ENCODE measurements at regions not wholly inside any gene's neighbourhood (a gene's known extent, or its start where the extent isn't known, plus 50 kb on each side); places are given as distances from the start of the nearest gene placed in this dataset.

DNA sequence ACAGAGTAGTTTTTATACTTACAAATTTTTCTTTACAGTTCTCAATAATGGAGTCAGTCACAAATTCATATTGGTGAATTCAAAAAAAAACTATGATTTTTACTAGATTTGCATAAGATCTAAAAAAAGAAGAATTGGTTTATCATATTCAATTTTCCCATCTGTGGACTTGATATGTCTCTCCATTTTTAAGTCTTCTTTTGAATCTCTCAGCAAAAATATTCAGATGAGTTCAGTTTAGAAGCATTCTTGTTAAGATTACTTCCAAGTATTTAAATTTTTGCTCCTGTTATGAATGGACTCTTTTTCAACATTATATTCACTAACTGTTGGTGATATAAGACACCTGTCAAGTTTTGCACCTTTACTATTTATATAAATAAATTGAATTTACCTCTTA, 360.6 kb upstream of the FLRT2 start:
- intact Hi-C loops (cut with DNase I), result no loop called here
- DNase-seq, result no peak
- no peaks in the 10 kb centered on the region for H3K36me3 ChIP-seq
- no peak overlapping the region for H3K4me3 ChIP-seq
- ATAC-seq, result no peak
- H3K4me1 ChIP-seq, result no peaks in the 10 kb centered on the region
- no peak overlapping the region for H3K27ac ChIP-seq
- TF ChIP-seq, protein P1, sequence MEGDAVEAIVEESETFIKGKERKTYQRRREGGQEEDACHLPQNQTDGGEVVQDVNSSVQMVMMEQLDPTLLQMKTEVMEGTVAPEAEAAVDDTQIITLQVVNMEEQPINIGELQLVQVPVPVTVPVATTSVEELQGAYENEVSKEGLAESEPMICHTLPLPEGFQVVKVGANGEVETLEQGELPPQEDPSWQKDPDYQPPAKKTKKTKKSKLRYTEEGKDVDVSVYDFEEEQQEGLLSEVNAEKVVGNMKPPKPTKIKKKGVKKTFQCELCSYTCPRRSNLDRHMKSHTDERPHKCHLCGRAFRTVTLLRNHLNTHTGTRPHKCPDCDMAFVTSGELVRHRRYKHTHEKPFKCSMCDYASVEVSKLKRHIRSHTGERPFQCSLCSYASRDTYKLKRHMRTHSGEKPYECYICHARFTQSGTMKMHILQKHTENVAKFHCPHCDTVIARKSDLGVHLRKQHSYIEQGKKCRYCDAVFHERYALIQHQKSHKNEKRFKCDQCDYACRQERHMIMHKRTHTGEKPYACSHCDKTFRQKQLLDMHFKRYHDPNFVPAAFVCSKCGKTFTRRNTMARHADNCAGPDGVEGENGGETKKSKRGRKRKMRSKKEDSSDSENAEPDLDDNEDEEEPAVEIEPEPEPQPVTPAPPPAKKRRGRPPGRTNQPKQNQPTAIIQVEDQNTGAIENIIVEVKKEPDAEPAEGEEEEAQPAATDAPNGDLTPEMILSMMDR (IDR thresholded peaks at IDR 0.05), result no peak
- no peaks in the 10 kb centered on the region for H3K27me3 ChIP-seq (ENCODE audit: low read depth)
- no peaks in the 10 kb centered on the region for H3K9me3 ChIP-seq

DNA sequence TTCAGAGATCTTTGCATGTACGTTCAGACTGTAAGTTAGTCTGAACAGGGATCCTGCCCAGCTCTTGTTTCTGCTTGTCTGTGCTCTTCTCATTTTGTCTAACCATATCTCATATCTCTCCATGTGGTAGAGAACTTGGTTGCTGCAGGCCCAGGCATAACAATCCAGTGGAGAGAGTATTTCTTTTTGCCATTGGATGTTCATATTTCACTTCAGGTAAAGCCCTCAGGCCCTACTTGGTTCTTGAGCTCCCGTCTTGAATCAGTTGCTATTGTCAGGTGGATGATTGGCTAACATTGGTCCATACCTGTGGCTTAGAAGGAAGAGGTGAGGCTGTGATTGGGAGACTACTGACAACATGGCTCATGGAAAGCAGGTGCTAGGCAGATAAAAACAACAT, 357.7 kb upstream of the FLRT2 start:
- H3K36me3 ChIP-seq, result no peaks in the 10 kb centered on the region
- DNase-seq (no peak), ATAC-seq (no peak)
- intact Hi-C loops (cut with DNase I), result no loop called here
- H3K4me1 ChIP-seq, result no peaks in the 10 kb centered on the region
- TF ChIP-seq, protein P1 (IDR thresholded peaks at IDR 0.05), result no peak
- H3K27ac ChIP-seq, result no peak overlapping the region
- no peak overlapping the region for H3K4me3 ChIP-seq
- H3K27me3 ChIP-seq (ENCODE audit: low read depth), result no peaks in the 10 kb centered on the region
- no peaks in the 10 kb centered on the region for H3K9me3 ChIP-seq

DNA sequence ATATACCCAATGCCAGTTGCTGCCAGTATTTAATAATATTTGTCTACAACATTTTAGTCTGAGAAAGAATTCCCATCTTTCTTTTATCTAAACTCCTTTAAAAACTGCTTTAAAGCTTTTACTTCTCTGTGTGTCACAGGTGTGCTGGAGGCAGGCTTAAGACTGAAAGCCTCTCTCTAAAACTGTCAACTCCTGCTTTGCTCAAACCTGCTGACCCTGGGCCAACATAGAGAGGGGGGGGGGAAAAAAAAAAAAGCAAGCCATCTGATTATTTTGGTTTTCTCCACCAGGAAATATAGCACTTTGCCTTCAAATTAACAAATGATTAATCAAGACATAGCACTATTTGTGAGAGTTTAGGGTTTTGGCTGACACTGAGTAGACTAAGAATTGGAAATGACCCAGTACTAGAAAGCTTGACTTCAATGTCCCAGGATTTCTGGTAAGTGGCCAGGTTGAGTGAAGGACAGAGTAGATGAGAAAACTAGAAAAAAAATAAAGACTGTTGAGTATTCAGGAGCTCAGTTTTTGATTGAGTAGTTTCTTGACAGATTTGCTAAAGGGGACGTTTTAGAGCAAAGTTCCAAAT, 357.0 kb upstream of the FLRT2 start:
- Histone ChIP-seq H3K4me1 (no peaks in the 10 kb centered on the region), H3K27me3 (ENCODE audit: low read depth) (no peaks in the 10 kb centered on the region), H3K9me3 (no peaks in the 10 kb centered on the region), H3K36me3 (no peaks in the 10 kb centered on the region), H3K27ac (no peak overlapping the region), H3K4me3 (no peak overlapping the region)
- intact Hi-C loops (cut with DNase I), result no loop called here
- TF ChIP-seq, protein P1 (IDR thresholded peaks at IDR 0.05), result no peak
- ATAC-seq (no peak), DNase-seq (no peak)

DNA sequence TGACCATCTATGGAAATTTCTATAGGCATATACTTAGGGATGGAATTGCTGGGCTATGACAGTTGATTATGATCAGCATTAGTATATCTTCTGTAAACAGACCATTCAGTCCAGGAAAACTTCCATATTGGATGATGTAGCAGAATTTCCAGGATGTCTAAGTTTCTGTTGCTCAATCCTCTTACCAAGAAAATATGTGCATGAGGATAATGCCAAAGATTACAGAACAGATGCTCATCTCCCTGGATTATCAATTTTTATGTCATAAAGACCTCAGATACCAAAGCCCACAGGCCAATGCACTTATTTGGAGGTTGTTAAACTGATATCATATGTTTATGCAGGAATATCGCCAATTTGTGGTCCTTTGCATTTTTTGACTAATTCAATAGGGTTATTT, 354.4 kb upstream of the FLRT2 start:
- no peaks in the 10 kb centered on the region for H3K36me3 ChIP-seq
- H3K4me3 ChIP-seq, result no peak overlapping the region
- no peaks in the 10 kb centered on the region for H3K9me3 ChIP-seq
- ATAC-seq (no peak), DNase-seq (no peak)
- intact Hi-C loops (cut with DNase I), result no loop called here
- no peaks in the 10 kb centered on the region for H3K27me3 ChIP-seq (ENCODE audit: low read depth)
- no peaks in the 10 kb centered on the region for H3K4me1 ChIP-seq
- TF ChIP-seq, protein P1 (IDR thresholded peaks at IDR 0.05), result no peak
- H3K27ac ChIP-seq, result no peak overlapping the region

DNA sequence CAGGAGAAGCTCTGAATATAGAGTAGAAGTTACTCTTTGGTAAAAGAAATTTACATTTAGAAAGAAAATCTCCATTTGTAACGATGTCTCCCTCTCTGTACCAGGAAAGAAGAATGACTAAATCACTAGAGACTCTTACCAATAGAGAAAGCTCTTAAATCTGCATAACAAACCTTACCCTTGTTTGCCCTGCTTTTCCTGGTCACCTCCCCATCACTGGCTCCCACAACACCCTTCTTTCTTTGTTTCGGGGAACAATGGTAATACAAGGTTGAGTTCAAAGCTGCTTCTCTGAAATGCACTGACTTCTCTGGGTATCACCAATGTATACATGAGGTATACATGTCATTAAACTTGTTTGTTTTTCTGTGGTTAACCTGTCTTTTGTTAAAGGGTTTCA, 351.1 kb upstream of the FLRT2 start:
- intact Hi-C loops (cut with DNase I), result no loop called here
- H3K4me3 ChIP-seq, result no peak overlapping the region

More for the DNA sequence above, 351.1 kb upstream of the FLRT2 start:
- Histone ChIP-seq H3K36me3 (no peaks in the 10 kb centered on the region), H3K9me3 (no peaks in the 10 kb centered on the region), H3K4me1 (no peaks in the 10 kb centered on the region), H3K27me3 (ENCODE audit: low read depth) (no peaks in the 10 kb centered on the region), H3K27ac (no peak overlapping the region)
- TF ChIP-seq, protein P1 (IDR thresholded peaks at IDR 0.05), result no peak
- ATAC-seq, result no peak
- no peak for DNase-seq
